SU-DHL-6 (cell line): ENCODE measurements at regions not wholly inside any gene's neighbourhood (a gene's known extent, or its start where the extent isn't known, plus 50 kb on each side); places are given as distances from the start of the nearest gene placed in this dataset.

Experiments used
- EZH2phosphoT487 ChIP-seq: fragments of 200-600 bp; sonication (generic), shearing (Covaris generic); conservative IDR thresholded peaks from 2 replicates; pipeline ENCODE4 v1.6.1; 2018; ENCODE audit warnings: mild to moderate bottlenecking, antibody characterized with exemption, low read length, moderate library complexity, mixed read lengths
- TF ChIP-seq, protein P1 (sequence below): fragments of 200-600 bp; sonication (generic); IDR thresholded peaks from one replicate; pipeline ENCODE4 v1.5.1; 2017; ENCODE audit warnings: antibody characterized with exemption, mild to moderate bottlenecking, low read length, moderate library complexity; ENCODE audit not compliant: insufficient read depth, poor library complexity, severe bottlenecking

DNA sequence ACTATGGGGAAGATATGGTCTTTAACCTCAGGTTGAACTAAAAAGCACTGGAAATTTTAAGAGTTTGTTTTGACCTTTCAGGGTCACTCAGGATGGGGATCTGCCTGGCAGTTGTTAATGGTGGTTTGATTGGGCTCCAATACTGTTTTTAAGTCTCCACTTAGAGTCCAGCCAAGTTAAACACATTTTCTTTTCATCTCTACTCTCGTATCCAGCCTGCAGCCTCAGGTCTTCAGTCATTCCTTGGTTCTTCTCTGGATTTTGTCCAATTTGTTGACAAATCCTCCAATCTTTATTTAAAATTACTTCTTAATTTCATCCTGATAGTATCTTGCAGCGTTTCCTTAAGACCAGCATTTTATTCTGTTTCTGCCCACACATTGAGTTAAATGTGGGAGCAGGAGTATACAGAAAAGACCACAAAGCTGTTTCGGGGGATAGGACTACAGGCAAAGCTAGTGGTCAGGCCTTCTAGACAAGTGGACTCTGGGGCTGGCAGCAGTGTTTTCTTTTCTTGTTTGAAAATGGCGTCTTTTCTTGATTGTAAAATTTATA is 133.2 kb upstream of the INHBA start:
- TF ChIP-seq, protein P1, sequence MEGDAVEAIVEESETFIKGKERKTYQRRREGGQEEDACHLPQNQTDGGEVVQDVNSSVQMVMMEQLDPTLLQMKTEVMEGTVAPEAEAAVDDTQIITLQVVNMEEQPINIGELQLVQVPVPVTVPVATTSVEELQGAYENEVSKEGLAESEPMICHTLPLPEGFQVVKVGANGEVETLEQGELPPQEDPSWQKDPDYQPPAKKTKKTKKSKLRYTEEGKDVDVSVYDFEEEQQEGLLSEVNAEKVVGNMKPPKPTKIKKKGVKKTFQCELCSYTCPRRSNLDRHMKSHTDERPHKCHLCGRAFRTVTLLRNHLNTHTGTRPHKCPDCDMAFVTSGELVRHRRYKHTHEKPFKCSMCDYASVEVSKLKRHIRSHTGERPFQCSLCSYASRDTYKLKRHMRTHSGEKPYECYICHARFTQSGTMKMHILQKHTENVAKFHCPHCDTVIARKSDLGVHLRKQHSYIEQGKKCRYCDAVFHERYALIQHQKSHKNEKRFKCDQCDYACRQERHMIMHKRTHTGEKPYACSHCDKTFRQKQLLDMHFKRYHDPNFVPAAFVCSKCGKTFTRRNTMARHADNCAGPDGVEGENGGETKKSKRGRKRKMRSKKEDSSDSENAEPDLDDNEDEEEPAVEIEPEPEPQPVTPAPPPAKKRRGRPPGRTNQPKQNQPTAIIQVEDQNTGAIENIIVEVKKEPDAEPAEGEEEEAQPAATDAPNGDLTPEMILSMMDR = no peak
- no peak for TF ChIP-seq EZH2phosphoT487
